NCI-H446 treated with DMSO at 0.1 percent for 48 hours (cell line): ENCODE measurements at regions not wholly inside any gene's neighbourhood (a gene's known extent, or its start where the extent isn't known, plus 50 kb on each side); places are given as distances from the start of the nearest gene placed in this dataset.

Source experiments
- DNase-seq: peaks from one replicate; lab custom pipeline; 2025; lab: John Stamatoyannopoulos, UW

DNA sequence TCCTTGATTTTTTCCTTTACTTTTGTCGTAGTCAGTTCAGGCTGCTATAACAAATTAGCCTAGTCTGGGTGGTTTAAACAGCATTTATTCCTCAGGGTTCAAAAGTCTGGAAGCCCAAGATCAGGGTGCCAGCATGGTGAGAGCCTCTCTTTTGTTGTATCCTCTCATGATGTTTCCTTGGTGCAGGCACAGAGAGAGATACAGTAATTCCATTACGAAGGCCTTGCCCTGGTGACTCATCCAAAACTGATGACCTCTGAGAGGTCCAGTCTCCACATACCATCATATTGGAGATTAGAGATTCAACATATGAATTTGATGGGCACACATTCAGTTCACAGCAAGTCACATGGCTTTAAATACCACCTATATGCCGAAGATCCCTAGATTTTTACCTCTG lies 253.8 kb downstream of the CYRIA start:
- DNase-seq: no peak

- DNase-seq: no peak
These were observed 255.8 kb downstream of the CYRIA start for GRCh38 chr2:16409849-16410248.

GRCh38 chr2:16409006-16409390 lies 256.6 kb downstream of the CYRIA start:
- no peak for DNase-seq

DNA sequence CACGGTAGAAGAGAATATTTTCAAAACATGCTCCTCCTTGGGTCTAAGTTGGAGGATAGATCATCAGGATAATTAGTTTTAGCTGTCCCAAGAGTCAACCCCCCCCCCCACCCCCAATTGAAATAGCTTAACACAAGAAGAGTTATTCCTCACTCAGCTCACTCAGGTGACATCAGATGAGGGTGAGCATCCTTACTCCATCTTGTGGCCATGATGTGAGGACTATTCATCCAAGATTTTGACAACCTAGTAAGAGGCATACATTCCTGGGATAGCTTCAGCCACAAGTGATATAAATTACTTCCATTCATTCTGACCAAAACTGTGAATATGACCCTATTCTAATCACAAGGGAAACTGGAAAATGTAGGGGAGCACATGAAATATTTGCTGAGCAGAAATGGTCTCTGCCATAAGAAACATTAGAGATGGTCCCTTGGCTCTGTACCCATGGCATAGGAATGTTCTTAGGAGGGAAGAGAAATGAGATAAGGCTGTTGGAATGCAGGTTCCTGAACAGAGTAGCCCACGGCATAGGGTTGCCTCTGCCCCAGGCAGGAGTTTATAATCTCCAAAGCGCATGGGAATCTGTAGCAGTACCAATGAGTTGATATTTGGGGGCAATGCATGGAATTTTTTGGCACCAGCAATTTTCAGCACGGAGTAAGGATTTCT lies 257.2 kb downstream of the CYRIA start:
- DNase-seq: no peak

DNA sequence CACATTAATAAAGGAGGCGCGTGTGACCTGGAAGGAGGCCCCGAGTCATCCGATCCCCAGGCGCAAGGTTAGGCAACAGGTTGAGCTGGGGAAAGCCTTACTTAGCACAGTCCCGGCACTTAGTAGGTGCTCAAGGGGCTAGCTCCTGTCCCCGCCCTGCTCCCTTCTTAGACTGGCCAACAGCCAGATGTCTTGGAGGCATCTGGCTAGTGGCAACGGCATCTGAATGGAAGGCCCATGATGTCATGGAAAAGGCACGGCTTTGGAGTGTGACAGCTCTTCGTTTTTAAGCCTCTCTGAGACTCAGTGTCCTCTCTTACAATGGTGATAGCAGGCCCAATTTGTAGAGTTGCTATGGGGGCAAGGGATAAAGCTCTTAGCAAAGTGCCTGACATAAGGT lies 258.3 kb downstream of the CYRIA start:
- no peak for DNase-seq

- DNase-seq: no peak
These were observed 258.9 kb downstream of the CYRIA start for GRCh38 chr2:16406496-16407289.

DNA sequence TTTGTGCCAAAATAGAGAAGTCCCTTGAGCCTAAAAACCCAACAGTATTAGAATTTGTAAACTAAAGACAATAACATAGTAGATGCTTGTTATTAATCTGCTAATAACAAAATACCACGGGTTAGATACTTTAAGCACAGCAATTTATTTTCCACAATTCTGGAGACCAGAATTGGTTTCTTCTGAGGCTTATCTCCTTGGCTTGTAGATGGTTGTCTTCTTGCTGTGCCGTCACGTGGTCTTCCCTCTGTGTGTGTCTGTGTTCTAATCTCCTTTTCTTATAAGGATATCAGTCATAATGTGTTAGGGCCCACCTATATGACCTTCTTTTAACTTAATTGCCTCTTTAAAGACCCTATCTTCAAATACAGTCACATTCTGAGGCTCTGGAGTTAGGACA lies 260.1 kb downstream of the CYRIA start:
- no peak for DNase-seq

DNA sequence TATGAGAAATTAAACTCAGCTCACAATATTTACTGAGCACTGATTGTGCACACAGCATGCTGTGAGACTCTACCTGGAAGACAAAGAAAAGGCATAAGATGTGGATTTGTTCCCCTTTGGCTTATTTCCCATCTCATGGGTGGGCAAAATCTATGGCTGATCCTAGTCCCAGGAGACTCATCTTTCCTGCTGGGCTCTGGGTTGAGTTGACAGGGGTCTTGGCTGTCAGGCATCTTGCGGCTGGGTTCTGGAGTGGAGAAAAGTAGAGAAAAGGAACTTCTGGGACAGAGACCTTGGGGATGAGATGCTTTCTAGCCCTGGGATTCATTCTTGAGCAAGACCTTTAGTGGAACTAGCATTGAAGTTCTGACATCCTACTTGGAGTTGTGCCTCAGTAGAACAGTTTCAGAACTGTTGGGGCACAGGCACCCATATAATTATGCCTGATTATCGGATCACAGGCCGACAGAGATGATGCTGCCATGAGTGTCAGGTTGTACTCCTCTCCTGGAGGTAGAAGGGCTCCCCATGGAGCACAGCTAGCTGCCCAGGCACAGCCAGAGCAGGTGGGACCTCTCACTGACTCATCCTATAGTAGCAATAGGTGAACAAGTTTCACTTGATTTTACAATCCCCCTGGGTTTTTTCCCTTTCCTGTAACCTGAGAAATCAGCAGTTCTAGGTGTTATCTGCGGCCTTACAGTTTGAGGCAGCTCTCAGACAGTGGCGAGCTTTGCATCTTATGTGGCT lies 260.9 kb downstream of the CYRIA start:
- no peak for DNase-seq

GRCh38 chr2:16404146-16404545 lies 261.5 kb downstream of the CYRIA start:
- no peak for DNase-seq

DNA sequence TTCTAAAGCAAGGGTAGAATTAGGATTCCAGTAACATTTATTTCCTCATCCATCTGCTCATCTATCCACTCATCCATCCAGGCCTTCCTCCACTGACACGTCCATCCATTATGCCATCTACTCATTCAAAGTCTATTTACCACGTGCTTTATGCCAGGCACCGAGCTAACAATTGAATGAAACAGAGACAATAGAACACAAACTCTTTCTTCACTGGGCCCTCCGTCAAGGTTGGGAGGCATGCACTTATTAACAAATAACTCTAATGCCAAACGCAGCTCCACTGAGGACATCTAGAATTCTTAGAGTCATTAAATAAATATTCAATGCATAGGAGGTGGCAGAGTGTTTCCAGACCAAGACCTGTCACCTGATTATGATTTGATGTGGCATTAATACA lies 262.7 kb downstream of the CYRIA start:
- DNase-seq: no peak

GRCh38 chr2:16401761-16402300 lies 263.8 kb downstream of the CYRIA start:
- DNase-seq: no peak

GRCh38 chr2:16400127-16400623 lies 265.5 kb downstream of the CYRIA start:
- DNase-seq: no peak

- DNase-seq: no peak
These were observed 267.1 kb downstream of the CYRIA start for GRCh38 chr2:16398486-16399043.

DNA sequence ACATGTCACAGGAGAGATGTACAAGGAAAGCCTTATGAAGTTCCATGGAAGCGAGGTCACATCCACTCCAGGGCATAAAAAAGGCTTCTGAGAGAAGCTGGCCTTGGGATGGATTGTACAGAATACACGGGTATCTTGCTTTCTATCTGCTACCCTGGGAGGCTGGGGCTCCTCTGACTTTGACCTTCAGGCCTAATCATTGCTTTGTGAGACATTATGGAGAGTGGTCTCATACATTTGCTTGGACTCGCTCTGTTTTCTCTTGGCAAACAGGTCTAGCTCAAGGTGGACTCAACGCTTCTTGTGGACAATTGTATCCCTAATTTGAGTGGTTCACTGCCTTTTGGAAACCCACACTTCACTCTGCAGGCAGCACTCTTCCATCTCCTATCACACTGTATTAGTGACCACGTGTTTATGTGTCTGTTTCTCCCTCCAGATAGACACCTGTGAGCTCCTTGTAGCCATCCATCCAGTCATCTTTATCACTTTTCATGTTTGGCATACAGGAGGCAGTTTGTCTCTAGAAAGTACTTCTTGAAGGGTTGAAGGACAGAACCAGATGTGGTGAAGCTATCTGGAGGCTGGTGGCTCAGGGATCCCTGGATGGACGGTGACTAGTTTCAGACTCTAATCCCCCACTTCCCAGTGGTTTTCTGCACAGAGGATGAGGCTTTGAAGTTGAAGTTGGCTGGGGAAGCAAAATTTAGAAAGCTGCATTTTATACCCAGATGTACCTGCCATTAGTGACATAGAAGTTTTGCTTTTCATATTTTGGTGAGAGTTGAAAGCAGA lies 267.8 kb downstream of the CYRIA start:
- DNase-seq: no peak

- DNase-seq: no peak
These were observed 268.6 kb downstream of the CYRIA start for GRCh38 chr2:16396986-16397385.

- DNase-seq: no peak
These were observed 269.5 kb downstream of the CYRIA start for GRCh38 chr2:16396171-16396570.

DNA sequence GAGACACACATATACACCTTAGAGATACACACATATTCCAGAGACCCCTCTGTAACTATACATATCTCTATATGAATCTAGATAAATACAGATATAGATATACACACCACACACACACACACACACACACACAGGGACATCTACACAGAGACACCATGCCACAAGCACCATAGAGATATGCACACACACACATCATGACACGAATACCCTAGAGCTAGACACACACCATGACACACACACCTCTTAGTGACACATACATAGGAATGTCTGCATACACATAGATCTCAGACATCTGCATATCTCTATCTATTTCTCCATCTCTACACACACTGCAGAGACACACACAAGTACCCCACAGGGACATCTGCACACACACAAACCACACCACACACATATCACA lies 270.0 kb downstream of the CYRIA start:
- no peak for DNase-seq

DNA sequence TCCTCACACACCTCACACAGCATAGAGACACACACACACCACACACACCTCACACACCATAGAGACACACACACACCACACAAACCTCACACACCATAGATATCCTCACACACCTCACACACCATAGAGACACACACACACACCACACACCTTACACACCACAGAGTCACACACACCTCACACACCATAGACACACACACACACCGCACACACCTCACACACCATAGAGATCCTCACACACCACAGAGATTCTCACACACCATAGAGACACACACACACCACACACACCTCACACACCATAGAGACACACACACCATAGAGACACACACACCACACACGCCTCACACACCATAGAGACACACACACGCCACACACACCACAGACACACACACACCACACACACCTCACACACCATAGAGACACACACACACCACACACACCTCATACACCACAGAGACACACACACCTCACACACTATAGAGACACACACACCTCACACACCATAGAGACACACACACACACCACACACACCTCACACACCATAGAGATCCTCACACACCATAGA lies 270.6 kb downstream of the CYRIA start:
- no peak for DNase-seq

GRCh38 chr2:16394072-16394985 lies 271.3 kb downstream of the CYRIA start:
- no peak for DNase-seq

DNA sequence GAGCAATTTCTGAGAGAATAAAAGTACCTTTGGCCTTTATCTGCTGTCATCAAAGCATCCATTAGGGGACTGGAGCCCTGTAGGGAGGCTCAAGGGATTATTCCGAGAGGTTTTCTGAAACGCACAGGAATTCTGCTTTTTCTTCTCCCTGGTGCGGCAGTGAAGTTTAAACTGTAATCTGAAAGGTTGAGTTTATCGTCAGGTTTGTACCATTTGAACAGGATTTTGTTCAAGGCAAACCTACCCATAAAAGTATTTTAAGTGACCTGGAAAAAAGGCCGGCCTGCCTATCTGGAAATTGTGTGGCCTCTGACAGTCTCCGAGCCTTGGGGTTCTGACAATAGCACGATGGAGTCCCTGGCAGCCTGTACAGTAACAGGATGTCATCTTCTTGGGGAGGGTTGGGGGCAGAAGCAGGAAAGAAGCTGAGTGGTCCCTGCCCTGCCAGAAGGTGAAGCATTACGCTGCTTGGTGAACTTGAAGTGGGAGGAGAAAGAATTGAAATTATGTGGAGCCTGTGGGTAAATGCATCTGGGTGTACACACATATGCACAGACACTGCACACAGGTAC lies 272.0 kb downstream of the CYRIA start:
- no peak for DNase-seq
